ENCODE measurements at regions not wholly inside any gene's neighbourhood (a gene's known extent, or its start where the extent isn't known, plus 50 kb on each side); places are given as distances from the start of the nearest gene placed in this dataset.
"Not testable (repeated sequence)": the region's sequence is repeated elsewhere in the genome, so short reads cannot be mapped to it uniquely, and the experiment has no call there.

DNA sequence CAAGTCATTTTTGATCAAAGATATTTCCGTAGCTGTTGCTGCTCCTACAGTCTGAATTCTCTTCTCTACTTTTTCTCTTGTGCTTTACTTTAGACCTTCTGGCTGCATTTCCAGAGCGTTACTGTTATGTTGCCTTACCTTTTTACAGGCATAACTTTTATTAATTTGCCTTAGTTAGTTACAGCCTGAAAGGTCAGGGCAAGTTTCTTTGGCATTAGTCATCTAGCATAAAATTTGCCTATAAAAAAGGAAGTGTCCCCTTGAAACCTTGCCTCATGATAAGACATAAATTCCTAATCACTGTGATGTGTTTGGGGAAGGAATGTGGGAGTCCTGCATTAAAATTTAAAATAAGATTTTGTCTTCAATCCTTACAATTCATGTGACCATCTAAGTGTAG is 618.5 kb downstream of the NR2F2 start:
- DNase-seq: no peak

DNA sequence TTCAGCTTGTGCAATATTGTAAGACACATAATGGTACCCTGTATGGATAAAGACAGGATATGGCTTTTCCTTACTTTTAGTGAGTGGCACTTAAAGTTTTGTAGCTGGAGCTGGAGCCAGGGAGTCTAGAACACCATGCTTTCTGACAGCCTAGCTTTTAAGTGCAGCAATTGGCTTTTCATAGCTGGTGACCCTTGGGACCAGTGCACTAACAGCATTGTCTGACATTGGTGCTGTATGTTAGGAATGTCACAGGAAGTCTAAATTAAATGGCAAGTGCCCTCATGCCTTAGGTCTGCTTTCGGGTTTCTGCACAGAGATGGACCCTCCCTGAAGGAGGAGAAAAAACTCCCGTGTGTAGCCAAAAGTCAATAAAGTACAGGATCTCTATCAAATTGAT is 628.2 kb downstream of the NR2F2 start:
- no peak for DNase-seq

DNA sequence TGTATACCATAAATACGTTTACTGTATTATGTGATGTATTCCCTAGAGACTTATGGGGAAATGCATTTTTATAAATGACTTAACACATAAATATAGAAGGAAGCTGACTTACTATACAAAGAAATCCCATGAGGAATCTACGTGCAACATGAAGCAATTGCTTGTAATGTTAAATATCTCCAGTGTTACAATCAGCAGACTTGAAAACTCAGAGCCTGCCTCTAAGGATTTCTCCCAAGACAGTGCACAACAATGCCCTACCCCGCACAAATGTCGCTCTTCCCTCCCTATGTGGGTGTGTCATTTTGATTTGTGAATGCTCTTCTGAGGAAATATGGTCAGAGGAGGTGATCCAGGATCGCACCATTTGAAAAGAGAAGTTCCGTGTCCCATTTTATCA is 629.0 kb downstream of the NR2F2 start:
- no peak for DNase-seq

DNA sequence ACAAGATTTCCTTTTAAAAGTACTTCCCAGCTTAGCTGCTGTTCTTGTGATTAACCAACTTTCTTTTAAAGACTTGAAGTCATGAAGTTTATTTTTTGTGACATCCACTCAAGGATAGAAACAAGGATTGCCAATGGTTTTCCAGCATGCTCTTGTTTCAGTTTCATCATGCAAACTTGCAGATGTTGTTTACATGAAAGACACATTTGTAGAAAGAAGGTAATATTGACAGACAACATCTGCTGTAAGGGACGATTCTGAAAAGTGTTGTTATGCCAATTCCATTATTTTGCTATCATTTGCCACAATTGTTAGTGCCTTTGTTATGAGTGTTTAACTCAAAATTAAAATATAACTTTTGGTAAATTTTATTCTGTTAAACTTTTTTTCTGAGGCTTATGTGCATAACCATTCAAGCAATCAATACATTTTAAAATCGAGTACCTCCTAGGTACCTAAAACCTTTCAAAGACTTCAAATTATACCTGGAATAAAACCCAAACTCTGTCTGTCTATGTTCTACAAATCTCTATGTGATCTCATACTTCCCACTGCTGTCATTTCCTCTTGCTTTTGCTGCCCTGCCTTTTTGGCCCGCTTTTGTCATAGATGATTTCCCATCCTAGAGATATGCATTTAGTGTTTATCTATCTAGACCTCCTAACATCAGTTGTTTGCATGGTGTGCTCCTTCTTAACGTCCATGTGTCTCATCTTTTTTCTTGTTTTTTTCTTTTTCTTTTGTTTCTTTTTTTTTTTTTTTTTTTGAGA is 630.4 kb downstream of the NR2F2 start:
- no peak for DNase-seq

DNA sequence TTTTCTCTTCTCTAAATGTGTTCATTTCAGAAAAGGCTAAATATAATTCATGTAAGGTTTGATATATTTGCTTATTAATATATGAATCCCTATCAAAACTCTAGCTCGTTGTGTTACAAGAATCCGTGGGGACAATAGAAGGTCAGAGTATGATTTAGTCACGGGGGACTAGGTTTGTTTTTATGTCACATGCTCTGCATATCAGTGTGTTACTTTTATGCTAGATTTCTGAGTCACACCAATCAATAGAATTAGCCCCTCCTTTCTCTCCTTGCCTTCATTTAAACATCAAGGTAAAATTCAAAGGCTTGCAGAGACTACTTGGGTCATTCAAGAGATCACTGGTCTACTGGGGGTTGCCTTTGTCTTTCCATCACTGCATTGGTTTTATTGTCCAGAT is 636.1 kb downstream of the NR2F2 start:
- DNase-seq: no peak

DNA sequence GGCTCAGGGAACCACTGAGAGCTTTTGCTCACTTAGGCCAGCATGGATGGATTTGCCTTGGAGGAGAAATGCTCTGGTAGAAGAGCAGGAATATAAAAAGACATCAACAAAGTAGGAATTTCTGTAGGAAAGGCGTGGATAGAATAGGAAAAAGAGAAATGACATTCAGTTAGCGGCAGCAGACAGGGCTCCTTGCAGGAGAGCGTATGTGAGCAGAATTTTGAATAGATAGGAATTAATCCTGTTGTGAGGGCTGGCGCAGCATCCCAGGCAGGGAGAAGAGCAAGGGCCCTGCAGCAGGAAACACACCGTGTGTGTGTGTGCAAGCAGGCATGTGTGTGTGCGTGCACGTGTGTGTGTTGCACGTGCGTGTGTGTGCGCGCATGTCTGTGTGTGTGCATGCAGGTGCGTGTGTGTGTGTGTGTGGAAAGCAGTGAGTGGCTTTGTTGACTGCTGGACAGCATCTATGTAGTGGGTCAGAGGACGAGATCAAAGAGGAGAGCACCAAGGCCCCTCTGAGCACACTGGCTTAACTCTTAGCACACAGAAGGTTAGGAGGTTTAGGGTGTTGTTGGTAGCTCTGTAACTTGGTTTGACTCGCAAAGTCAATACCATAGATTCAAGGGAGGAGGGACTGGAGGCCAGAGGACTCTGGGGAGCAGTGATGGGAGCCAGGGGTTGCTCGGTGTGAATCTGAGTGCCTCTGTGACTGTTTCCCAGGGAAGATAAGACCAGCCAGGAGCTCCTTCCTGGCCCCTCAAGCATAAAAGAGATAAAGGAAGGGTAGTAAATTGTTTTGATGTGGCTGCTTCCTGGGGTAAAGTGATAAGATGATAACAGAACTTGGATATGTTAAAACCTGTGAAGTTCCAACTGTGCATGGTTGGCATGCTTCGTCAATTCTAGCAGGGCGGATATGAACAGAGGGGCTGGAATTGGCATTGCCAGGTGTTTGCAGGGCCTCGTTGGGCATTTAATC is 639.5 kb downstream of the NR2F2 start:
- DNase-seq: no peak

DNA sequence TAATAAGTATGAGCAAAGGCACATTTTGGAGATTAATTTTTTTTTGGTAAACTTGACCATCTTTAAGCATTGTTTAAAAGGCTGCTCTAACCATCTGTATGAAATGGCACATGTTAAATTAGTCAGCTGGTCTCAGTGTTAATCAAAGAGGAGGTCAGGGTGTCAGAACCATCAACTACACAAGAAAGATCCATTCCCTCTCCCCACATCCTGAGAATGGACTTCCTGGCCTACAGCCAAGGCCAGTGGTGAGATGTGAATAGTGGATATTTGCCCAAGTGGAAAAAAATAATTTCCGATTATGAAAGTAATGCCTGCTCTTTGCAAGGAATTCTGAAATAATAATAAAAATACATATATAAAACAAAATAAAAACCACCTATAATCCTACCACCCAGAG is 641.7 kb downstream of the NR2F2 start:
- no peak for DNase-seq

DNA sequence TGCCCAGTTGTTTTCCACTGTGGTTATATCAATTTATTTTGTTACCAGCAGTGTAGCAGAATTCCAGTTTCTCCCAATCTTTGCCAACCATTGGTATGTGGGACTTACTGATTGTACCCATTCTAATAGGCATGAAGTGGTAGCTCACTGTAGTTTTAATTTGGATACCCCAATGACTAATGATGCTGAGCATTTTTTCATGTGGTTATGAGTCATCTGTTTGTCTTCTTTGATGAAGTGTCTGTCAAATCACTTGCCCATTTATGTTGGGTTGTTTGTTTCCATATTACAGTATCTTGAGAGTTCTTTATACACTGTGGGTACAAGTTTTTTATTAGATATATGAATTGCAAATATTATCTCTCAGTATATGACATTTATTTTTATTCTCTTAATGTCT is 644.3 kb downstream of the NR2F2 start:
- no peak for DNase-seq

DNA sequence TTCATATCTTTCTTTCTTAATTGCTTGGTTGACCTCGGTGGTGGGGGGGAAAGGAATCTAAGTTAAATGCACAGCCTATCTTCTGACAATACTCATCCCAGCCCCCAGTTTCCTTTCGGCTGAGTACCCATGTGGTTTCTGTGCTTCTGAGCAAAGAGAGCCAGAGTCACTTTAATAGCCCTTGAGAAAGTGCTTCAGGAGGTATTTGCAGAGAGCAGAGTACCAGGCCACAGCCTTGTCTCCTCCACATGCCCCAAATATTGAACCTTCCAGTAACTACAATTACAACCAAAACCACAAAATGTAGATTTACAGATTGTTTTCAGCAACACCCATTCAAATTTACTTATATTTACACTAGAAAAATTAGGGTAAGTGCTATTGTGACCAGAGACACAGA is 647.4 kb downstream of the NR2F2 start:
- no peak for DNase-seq

DNA sequence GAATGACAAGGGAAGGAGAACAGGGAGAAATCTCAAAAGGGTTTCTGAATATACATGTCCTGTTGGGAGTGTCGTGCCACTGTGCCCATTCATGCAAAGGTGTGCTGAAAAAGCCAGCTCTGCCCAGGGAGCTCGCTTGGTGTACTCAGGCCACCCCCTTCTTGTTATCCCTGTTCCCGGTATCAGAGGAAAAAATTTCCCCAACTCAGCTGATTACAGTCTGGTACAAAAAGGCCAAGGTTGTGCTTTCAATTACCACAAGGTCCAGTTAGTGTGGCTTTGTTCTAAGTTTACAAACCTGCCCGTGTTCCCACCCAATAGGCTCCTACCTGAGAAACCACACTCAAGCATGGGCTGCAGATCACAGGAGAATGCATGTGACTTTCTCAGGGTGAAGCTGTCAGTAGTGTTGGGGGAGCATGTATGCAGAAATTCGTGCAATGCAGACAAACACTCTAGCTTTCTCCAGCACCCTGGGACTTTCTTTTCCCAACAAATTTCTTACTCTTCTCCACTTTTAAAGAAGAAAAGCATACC is 648.5 kb downstream of the NR2F2 start:
- DNase-seq: no peak

DNA sequence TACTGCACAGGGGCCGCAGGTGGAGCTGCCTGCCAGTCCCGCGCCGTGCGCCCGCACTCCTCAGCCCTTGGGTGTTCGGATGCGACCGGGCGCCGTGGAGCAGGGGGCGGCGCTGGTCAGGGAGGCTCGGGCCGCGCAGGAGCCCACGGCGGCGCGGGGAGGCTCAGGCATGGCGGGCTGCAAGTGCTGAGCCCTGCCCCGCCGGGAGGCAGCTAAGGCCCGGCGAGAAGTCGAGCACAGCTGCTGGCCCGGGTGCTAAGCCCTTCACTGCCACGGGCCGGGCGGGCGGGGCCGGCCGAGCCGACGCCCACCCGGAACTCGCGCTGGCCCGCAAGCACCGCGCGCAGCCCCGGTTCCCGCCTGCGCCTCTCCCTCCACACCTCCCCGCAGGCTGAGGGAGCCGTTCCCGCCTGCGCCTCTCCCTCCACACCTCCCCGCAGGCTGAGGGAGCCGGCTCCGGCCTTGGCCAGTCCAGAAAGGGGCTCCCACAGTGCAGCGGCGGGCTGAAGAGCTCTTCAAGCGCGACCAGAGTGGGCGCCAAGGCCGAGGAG is 653.7 kb downstream of the NR2F2 start:
- DNase-seq: not testable (repeated sequence)

DNA sequence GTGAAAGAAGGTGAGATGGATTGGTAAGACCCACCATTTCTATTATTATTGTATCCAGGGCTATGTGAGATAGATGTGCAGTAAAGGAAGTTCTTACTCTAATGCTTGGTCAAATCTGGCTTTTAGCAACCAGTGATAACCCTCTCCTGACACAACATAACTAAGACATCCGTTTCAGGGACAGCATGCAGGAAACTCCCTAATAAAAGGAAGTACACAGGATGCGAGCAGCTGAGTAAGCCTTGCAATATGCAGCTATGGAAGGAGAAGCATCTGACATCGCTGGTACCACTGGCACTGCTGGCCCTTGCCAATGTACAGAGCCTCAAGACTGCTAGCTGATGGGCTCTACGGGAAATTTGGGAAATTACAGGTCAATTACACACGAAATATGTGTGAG is 662.3 kb downstream of the NR2F2 start:
- no peak for DNase-seq

DNA sequence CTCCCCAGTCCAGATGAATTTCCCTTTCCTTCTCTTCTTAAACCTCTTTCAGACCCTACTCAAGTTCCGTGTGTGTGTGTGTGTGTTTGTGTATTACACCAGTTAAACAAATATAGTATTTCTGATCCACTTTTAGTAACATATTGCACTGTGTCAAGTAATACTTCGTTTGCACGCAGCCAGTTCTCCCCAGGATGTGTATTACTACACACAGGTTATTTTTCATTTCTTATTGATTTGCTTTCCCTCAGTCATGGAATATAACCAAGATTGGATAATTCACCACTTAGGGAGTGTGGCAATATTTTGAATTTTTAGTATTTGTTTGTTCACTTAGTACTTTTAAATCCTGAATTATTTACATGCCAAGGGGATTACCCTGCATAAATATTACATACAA is 667.0 kb downstream of the NR2F2 start:
- no peak for DNase-seq

DNA sequence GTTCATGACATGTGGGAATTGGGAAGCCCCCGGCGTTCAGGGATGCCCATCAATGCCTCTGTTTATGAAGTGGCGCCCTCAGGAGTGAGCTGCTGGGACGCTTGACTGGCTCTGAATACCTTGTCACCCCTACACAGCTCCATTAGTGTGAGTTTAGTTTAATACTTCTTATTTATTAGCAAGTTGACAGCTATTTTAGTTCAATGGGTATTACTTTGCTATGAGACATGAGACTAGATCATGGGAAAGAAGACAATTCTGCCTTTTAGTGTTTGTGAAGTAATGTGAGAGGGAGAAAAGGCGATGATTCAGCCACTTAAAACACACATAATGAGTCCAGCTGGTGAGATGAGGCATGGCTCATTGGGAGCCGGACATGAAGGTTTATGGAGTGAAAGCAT is 678.5 kb downstream of the NR2F2 start:
- DNase-seq: no peak

DNA sequence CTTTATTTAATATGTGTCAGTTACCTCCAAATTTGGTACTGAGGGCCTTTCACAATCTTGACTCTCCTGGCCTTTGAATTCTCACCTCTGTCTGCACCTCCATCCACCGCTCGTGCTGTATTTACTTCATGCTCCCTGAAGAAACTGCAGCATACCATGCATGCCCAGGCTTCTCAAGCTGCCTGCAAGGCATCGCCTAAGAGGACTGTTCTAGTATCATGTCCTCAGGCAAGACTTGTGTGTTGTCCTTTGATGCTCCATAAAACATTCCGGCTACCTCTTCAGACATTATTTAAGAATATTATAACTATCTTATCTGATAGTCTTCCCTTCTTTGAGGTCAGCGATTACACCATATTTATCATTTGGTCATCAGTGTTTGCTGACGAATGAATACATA is 682.5 kb downstream of the NR2F2 start:
- DNase-seq: no peak

DNA sequence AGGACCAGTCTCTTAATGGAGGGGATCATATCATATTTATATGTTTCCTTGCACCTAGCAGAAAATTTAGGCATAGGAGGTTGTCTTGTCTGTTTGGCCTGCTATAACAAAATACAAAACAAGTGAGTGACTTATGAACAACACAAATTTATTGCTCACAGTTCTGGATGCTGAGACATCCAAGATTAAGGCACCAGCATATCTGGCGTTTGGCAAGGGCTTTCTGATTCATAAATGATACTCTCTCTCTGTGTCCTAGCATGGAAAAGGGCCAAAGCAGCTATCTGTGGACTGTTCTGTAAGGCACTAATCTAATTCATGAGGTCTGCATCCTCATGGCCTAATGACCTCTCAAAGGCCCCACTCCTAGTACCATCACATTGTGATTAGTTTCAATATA is 683.0 kb downstream of the NR2F2 start:
- DNase-seq: no peak

DNA sequence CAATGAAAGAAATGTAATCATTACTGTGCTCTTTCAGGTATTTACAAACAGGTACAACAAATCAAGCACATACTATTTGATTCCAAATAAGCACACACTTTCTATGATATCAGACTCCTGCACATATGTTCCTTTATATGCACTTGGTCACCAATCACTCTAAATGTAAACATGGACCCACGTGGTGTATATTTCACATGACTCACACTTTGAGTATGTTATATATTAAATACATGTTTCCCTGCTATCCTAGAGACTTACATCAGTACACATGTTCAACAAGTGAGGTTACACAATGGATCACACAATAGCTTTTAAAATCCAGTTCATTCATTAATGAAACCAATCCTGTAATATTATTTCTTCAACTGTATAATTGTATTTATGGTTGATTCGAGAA is 683.5 kb downstream of the NR2F2 start:
- DNase-seq: no peak

DNA sequence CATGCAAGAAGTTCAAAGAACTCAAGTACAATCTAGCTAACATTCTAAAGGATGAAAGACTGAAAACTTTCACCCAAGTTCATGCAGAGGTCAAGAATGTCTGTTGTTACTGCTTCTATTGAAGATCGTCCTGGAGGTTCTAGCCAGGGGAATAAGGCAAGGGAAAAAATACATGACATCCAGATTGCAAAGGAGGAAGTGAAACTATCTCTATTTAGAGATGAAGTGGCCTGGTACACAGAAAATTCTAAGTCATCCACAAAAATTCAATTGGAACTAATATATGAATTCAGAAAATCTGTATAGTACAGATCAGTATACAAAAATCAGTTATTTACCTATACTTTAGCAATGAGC is 693.0 kb downstream of the NR2F2 start:
- DNase-seq: no peak

DNA sequence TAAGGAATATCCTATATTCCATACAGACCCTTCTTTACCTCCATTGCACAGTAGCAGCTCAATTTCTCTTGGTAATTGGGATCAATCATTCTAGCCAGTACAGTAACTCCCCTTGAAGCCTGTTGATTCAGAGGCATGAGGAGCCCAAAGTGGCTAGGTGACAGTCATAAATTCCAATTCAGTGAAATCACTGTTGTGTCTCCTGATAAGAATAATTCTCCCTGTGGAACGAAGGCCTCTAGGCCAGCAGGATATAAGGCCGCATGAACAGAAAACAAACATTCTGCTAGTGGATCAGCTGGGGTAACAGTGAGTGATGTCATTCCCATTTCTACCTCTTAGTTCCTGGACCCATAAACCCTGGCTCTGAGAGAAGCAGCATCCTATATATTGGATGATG is 696.3 kb downstream of the NR2F2 start:
- no peak for DNase-seq

DNA sequence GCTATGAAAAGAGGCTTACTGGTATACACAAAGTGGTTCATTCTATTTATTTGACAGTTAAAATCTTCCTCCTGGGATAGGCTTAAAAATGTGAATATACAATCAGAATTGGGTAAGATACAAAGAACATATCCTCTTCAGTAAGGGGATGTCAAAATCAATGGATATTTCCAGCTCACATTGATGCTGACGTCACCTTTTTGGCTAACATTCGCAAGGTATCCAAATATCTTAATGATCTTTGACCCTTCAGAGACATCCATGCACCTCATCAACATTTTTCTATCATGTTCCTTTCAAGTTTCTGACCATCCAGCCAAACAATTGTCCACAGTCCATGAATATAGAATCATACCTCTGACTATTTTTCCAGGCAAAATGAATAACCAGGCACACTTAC is 697.3 kb downstream of the NR2F2 start:
- DNase-seq: no peak

DNA sequence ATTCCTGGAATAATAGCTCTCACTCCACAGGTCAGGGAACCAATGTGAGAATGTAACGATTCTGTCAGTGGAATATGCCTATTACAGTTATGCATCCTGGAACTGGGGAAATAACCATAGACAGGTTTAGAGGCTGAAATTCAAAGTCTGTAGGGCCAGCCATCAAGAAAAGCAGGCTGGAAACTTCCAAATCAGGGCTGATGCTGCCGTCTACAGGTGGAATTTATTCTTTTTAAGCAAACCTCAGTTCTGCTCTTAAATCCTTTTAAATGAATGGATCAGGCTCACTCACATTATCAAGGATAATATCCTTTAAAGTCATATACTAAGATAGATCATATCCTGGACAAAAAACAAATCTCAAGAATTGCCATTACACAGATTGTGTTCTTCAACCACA is 699.8 kb downstream of the NR2F2 start:
- DNase-seq: no peak

DNA sequence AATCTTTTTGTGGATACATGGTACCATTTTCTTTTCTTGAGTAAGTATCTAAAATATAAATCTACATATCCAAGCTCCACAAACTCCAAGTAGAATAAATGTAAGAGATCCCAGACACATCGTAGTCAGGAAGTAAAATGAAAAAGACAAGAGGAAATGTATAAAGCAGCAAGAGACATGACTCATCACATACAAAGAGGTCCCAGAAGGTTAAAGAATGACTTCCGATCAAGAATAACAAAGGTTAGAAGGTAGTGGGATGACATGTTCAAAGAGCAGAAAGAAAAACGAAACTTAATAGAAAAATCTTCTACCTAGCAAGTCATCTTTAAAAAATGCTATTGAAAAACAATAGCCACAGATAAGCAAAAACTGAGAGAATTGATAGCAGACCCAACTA is 705.8 kb downstream of the NR2F2 start:
- DNase-seq: no peak

DNA sequence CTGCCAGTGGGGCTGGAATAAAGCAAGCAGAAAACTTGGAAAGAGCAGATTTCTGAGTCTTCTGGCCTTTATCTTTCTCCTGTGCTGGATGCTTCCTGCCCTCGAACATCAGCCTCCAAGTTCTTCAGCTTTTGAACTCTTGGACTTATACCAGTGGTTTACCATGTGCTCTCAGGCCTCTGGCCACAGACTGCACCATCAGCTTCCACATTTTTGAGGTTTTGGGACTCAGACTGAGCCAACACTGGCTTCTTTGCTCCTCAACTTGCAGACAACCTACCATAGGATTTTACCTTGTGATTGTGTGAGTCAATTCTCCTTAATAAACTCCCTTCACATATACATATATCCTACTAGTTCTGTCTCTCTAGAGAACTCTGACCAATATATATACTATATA is 706.6 kb downstream of the NR2F2 start:
- no peak for DNase-seq
